Erythroblast (primary cell): ENCODE measurements at regions not wholly inside any gene's neighbourhood (a gene's known extent, or its start where the extent isn't known, plus 50 kb on each side); places are given as distances from the start of the nearest gene placed in this dataset.

Source experiments
- DNase-seq, 2 experiments: peaks; one replicate each; lab custom pipeline; 2025; lab: John Stamatoyannopoulos, UW
- GATA1 ChIP-seq: IDR thresholded peaks from 2 replicates; pipeline ENCODE4 v1.6.1; 2011; ENCODE audit warnings: low read depth, mild to moderate bottlenecking, control low read depth, low read length, moderate library complexity
- POLR2A ChIP-seq: IDR thresholded peaks from 2 replicates; pipeline ENCODE4 v1.6.1; 2011; ENCODE audit warnings: mild to moderate bottlenecking, low read length

DNA sequence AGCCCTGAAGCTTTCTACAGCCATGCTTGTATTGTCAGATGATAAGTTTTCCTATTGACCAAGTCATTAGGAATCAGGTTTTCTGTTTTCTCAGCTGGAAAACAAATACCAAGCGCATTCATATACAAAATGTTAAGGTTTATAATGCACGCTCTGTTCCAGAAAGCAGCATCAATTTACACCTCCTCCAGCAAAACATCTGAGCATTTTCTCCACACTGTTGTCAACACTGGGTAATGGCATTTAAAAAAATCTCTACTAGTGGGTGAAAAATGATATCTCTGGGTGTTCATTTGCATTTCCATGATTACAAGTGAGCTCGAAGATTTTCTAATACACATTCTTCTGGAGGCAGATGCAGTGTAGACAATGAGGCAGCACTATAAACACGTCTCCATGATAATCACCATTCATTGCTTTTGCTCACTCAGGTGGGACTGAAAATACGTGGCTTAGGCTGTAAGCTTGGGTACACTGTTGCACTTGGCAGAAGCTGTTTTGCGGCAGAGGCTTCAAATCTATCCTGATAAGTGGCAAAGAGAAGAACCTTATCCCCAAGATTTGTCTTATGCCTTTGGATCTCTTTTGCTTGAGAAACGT, 114.8 kb upstream of the PLPP4 start:
- DNase-seq, result no peak
- TF ChIP-seq GATA1, result no peak
- TF ChIP-seq POLR2A, result no peak

DNA sequence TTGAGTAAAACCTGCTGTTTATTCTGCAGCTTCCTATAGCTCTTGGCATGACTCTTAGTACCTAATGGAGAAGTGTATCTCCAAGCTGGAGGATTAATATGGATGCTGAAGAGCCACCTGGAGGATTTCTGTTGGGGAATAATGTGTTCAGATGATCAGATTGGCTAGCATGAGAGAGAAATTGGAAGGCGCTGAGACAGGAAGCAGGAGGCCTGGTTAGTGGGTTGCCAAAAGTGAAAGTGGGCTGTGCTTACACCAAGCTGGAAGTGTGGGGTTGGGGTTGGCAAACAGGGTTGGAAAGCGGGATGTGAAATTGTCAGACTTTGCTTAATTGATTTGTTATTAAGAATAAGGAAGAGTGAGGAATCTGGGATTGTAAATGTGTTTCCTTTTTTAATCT, 111.8 kb upstream of the PLPP4 start:
- no peak for TF ChIP-seq GATA1
- no peak for TF ChIP-seq POLR2A
- no peak for DNase-seq

DNA sequence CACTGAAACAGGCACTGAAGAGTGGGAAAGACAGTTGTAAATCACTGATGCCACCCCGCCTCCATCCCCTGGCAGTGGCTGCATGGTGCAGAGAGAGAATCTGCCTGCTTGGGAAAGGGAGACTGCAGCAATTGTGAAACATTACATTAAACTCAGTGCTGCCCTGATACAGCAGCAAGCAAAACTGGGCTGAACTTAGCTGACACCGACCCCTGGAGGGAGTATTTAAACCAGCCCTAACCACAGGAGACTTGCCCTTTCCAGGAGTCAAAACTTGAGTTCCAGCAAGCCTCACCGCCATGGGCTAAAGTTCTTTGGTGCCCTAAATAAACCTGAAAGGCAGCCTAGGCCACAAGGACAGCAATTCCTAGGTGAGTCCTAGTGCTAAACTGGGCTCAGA, 109.4 kb upstream of the PLPP4 start:
- no peak for DNase-seq
- TF ChIP-seq GATA1 (no peak), POLR2A (no peak)

GRCh38 chr10:120349069-120349468, 108.0 kb upstream of the PLPP4 start:
- DNase-seq, result no peak
- no peak for TF ChIP-seq POLR2A
- TF ChIP-seq GATA1, result no peak

DNA sequence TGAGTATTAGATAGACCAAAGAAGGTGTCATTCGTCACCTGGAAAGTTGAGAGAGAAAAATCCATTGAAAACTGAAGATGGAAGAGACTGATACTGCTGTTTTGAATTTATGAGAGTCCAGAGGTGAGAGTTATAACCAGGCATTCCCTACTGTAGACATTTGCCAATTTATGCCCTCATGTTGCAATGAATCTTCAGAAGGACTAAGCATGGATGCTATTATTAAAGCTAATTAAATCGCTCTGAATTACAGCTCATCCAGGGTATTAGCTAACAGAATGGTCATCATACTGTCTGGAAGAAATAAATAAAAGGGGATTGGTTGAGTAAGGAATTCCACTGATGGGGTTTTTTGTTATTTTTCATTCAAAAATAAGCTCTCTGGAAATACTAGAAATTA, 101.6 kb upstream of the PLPP4 start:
- TF ChIP-seq POLR2A, result no peak
- TF ChIP-seq GATA1, result no peak
- DNase-seq, result no peak

DNA sequence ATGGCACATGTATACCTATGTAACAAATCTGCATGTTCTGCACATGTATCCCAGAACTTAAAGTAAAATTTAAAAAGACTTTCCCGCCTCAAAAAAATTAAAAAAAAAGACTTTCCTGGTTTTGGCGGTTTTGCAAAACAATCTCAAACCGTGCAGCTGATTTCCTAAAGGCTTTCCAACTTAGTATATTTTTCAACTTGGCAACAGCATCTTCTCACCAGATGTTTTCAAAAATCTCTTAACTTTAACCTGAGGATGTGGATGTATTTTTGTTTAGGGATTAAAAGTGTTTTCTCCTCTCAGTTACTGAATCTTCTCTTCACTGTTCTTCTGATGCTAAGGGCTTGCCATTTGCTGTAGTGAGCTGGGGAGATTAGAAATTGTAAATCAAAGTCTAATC, 96.5 kb upstream of the PLPP4 start:
- TF ChIP-seq POLR2A, result no peak
- no peak for TF ChIP-seq GATA1
- DNase-seq, result no peak

DNA sequence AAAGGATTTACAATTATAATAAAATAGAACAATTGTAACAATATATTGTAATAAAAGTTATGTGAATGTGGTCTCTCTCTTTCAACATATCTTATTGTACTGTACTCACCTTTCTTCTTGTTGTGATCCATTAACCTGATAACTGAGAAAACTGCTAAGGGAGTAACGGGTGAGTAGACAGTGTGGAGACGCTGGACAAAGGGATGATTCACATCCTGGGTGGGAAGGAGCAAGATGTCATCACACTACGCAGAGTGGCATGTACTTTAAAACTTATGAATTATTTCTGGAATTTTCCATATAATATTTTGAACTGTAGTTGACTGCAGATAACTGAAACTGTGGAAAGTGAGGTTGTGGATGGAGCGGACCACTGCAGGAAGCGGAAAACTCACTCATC, 91.2 kb upstream of the PLPP4 start:
- DNase-seq, result no peak
- no peak for TF ChIP-seq GATA1
- TF ChIP-seq POLR2A, result no peak

GRCh38 chr10:120367341-120367740, 89.7 kb upstream of the PLPP4 start:
- TF ChIP-seq GATA1 (no peak), POLR2A (no peak)
- no peak for DNase-seq

DNA sequence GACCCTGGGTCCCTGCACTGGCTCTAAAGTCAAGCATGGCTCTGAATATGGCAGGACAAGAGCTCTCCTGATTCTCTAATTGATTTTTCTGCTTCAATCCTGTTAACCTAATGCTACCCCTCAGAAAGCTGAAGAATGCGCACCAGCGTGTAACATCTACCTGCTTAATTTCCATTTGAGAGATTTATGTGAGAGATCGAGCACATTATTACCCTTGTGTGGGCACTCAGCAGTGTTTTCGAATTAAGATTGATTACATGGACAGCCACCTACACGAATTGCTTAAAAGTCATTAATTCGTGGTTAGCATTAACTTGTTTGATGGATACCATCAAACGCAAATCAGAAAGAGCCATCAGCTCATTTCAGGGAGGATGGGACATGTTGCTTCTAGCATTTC, 88.7 kb upstream of the PLPP4 start:
- TF ChIP-seq POLR2A (no peak), GATA1 (no peak)

DNA sequence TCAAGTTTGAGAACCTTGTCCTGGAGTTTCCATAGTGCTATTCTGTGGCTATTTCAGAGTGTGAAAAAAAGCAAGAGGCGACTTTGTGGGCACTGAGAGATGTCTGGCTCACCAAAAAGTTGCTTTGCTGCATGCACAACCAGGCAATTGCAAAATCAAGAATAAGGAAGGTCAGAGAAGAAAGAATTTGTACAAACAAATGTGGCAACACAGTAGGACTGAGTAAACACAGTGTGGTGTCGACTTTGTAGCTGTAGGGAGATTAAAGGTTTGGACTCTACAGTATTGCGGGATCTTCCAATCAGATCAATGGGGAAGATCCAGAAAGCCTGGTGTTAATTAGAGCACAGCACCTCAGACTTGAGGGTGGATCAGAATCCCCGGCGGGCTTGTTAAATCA, 88.1 kb upstream of the PLPP4 start:
- no peak for DNase-seq
- TF ChIP-seq GATA1, result no peak
- no peak for TF ChIP-seq POLR2A

More for the DNA sequence above, 88.7 kb upstream of the PLPP4 start:
- no peak for DNase-seq

DNA sequence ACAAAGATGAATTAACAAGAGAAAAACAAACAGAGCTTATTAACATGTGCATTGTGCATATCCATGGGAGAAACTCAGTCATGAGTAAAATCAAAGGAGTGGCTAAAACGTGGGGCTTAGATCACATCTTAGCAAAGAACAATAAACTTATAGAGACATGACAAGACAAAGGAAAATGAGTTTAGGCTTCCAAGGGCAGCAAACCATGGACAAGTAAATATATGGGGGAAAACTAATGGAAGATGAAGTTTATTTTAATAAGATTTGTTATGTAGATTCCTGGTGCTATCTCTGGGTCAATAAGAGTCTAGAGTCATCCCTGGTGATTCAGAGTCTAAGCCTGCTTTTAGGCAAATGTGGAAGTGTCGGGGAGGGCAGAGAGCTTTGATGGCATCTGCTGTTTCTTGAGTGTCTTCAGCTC, 87.2 kb upstream of the PLPP4 start:
- no peak for DNase-seq
- TF ChIP-seq GATA1, result no peak
- TF ChIP-seq POLR2A, result no peak

DNA sequence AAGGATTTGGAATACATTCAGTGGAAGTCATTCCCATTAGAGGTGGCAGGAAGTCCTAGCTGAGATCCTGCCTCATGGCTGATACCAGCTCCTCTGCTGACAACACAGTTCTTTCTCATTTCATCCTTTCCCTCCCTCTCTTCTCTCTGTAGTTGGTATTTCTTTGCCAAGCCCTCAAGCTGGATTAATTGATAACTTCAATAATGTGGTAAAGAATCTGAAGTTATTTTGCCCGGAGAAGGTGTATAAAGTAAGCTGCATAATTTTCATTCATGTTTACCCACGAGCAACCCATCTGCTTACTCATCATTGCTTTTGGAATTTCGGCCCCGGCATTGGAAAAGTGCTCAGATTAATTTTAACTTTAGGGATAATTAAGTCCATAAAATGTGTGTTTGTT, 85.2 kb upstream of the PLPP4 start:
- no peak for DNase-seq
- no peak for TF ChIP-seq POLR2A
- TF ChIP-seq GATA1, result no peak

DNA sequence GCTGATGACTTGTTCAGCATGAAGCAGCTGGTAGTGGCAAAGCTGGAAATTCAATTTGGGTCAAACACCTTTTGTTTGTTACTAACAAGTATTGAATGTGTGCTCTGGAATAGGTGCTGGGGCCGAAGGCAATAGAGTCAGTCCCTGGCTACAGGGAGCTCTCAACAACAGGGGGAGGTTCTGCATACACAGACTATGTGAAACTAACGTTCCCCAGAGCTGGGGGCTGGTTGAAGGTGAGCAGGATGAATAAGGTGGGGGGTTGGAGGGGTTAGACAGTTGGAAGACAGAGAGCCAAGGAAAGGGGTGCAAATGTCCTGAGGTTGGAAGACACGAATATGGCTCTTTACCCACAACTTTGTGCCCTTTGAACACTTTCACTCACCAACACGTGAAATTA, 84.1 kb upstream of the PLPP4 start:
- TF ChIP-seq POLR2A, result no peak
- TF ChIP-seq GATA1, result no peak
- no peak for DNase-seq

DNA sequence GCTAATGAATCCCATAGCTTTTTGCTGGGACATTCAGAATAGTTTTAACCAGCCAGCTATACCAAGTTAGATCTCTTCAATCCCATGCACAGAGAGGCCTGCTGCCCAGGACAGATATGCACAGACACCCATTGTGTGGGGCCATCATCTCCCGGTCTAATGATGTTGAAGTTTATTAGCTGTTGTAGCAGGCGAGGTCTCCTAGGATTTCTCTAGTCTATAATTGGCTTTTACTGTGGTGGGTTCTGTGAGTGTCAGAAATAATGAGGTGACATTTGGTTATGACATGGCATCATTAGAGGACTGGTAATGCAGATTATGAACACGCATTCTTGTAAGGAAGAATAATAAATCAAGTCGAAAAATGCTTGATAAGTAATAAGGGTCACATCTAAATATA, 81.4 kb upstream of the PLPP4 start:
- DNase-seq, result no peak
- TF ChIP-seq GATA1 (no peak), POLR2A (no peak)

GRCh38 chr10:120381931-120382330, 75.1 kb upstream of the PLPP4 start:
- no peak for TF ChIP-seq GATA1
- TF ChIP-seq POLR2A, result no peak
- no peak for DNase-seq

- TF ChIP-seq GATA1 (no peak), POLR2A (no peak)
Measured at GRCh38 chr10:120382360-120382759, 74.7 kb upstream of the PLPP4 start.

More at GRCh38 chr10:120382360-120382759, 74.7 kb upstream of the PLPP4 start:
- no peak for DNase-seq
